Ovary (tissue), 3 donors: ENCODE measurements at regions not wholly inside any gene's neighbourhood (a gene's known extent, or its start where the extent isn't known, plus 50 kb on each side); places are given as distances from the start of the nearest gene placed in this dataset.

Source experiments
- CTCF ChIP-seq, 3 donors: fragments of 450-650 bp in 2 of 3; fragments of 200-600 bp in 1 of 3; IDR thresholded peaks; one replicate each; pipeline versions ENCODE4 v1.5.1 to v1.8.0; 2016 to 2022; ENCODE audit warnings: antibody characterized with exemption in 3 of 3, mild to moderate bottlenecking in 1 of 3
- EP300 ChIP-seq: sonication (generic); formaldehyde crosslinking; IDR thresholded peaks from one replicate; pipeline ENCODE4 v1.6.1; 2017; ENCODE audit warnings: antibody characterized with exemption
- POLR2A ChIP-seq: fragments of 450-650 bp; IDR thresholded peaks from one replicate; pipeline ENCODE4 v1.6.1; 2017; ENCODE audit warnings: antibody characterized with exemption, mild to moderate bottlenecking, moderate library complexity
- donor health status: DM: no; HTN: no; CAD: no.

GRCh38 chr2:187627153-187627552 is 72.9 kb upstream of the TFPI start:
- TF ChIP-seq CTCF (IDR thresholded peaks at IDR 0.05): no peak
- TF ChIP-seq EP300: no peak
- TF ChIP-seq POLR2A: no peak
